Mesendoderm (in vitro differentiated cells): ENCODE measurements at regions not wholly inside any gene's neighbourhood (a gene's known extent, or its start where the extent isn't known, plus 50 kb on each side); places are given as distances from the start of the nearest gene placed in this dataset.
A peak's percentile ranks its signal among the peaks of the same experiment; 100 is the strongest.

ENCODE experiments used
- DNase-seq: peaks from one replicate; pipeline ENCODE4 v3.0.0; 2013
- H2AK5ac ChIP-seq: 2 replicates; pipeline ENCODE4 v1.6.1; 2013; ENCODE audit warnings: low read length, inconsistent platforms
- H2BK120ac ChIP-seq: 2 replicates; pipeline ENCODE4 v1.6.1; 2013; ENCODE audit warnings: low read depth, mild to moderate bottlenecking, low read length, moderate library complexity, mixed read lengths
- H2BK15ac ChIP-seq: replicated peaks from 2 replicates; pipeline ENCODE4 v1.6.1; 2013; ENCODE audit warnings: low read depth, mild to moderate bottlenecking, moderate library complexity
- H2BK5ac ChIP-seq: 2 replicates; pipeline ENCODE4 v1.6.1; 2013; ENCODE audit warnings: low read length, inconsistent platforms
- H3K18ac ChIP-seq: 2 replicates; pipeline ENCODE4 v1.6.1; 2013; ENCODE audit warnings: mild to moderate bottlenecking, low read length, mixed read lengths
- H3K23ac ChIP-seq: one replicate; pipeline ENCODE4 v1.6.1; 2013; ENCODE audit warnings: low read length
- H3K27ac ChIP-seq: 2 replicates; pipeline ENCODE4 v1.5.1; 2013; ENCODE audit warnings: low read depth, mild to moderate bottlenecking, inconsistent platforms, low read length, moderate library complexity
- H3K27me3 ChIP-seq: 2 replicates; pipeline ENCODE4 v1.6.1; 2013; ENCODE audit warnings: low read length, control low read depth, mild to moderate bottlenecking, inconsistent platforms; ENCODE audit not compliant: insufficient read depth, poor library complexity
- H3K36me3 ChIP-seq: 2 replicates; pipeline ENCODE4 v1.6.1; 2013; ENCODE audit warnings: low read length, inconsistent platforms; ENCODE audit not compliant: control insufficient read depth, insufficient read depth
- H3K4ac ChIP-seq: one replicate; pipeline ENCODE4 v1.6.1; 2013; ENCODE audit warnings: low read depth, mild to moderate bottlenecking, low read length, moderate library complexity
- H3K4me1 ChIP-seq: 2 replicates; pipeline ENCODE4 v1.6.1; 2013; ENCODE audit warnings: low read depth, low read length, inconsistent platforms; ENCODE audit not compliant: control insufficient read depth
- H3K4me2 ChIP-seq: 2 replicates; pipeline ENCODE4 v1.6.1; 2013; ENCODE audit warnings: low read length
- H3K4me3 ChIP-seq: 2 replicates; pipeline ENCODE4 v1.5.1; 2013; ENCODE audit warnings: mild to moderate bottlenecking, low read length
- H3K56ac ChIP-seq: one replicate; pipeline ENCODE4 v1.6.1; 2013; ENCODE audit warnings: low read length
- H3K79me1 ChIP-seq: 2 replicates; pipeline ENCODE4 v1.6.1; 2013; ENCODE audit warnings: low read length, inconsistent platforms
- H3K79me2 ChIP-seq: 2 replicates; pipeline ENCODE4 v1.6.1; 2013; ENCODE audit warnings: mild to moderate bottlenecking, low read length; ENCODE audit not compliant: control insufficient read depth, insufficient read depth
- H3K9ac ChIP-seq: 2 replicates; pipeline ENCODE4 v1.6.1; 2013; ENCODE audit warnings: low read length, inconsistent platforms
- H4K5ac ChIP-seq: one replicate; pipeline ENCODE4 v1.6.1; 2013; ENCODE audit warnings: low read length
- H4K8ac ChIP-seq: one replicate; pipeline ENCODE4 v1.6.1; 2013; ENCODE audit warnings: low read depth, mild to moderate bottlenecking, control low read depth, low read length, moderate library complexity
- WGBS: extraction: QIAGEN DNeasy Blood & Tissue Kit; methylation state at CpG from one replicate; pipeline ENCODE4 v1.1.7; 2013; ENCODE audit warnings: low lambda C conversion rate, missing lambda C conversion rate; ENCODE audit not compliant: insufficient coverage; ENCODE audit errors: extremely low coverage; 5-methylcytosine and 5-hydroxymethylcytosine counted together

GRCh38 chr12:78340406-78340805 lies 509.7 kb downstream of the NAV3 start:
- Histone ChIP-seq H3K79me2 (no peaks in the 10 kb centered on the region), H3K23ac (no peak overlapping the region), H3K36me3 (no peaks in the 10 kb centered on the region), H2BK5ac (no peak overlapping the region), H3K79me1 (no peaks in the 10 kb centered on the region), H4K5ac (no peak overlapping the region), H3K56ac (no peak overlapping the region), H2AK5ac (no peak overlapping the region), H3K27ac (no peak overlapping the region), H3K4me1 (no peaks in the 10 kb centered on the region), H3K4me2 (no peak overlapping the region), H3K4me3 (no peak overlapping the region), H3K9ac (no peak overlapping the region), H3K27me3 (no peaks in the 10 kb centered on the region), H4K8ac (no peak overlapping the region), H2BK15ac (no peak overlapping the region), H2BK120ac (no peak overlapping the region), H3K4ac (no peak overlapping the region), H3K18ac (no peak overlapping the region)
- no peak for DNase-seq
- WGBS, result no CpG with 5 or more reads among the region's 4 CpGs

DNA sequence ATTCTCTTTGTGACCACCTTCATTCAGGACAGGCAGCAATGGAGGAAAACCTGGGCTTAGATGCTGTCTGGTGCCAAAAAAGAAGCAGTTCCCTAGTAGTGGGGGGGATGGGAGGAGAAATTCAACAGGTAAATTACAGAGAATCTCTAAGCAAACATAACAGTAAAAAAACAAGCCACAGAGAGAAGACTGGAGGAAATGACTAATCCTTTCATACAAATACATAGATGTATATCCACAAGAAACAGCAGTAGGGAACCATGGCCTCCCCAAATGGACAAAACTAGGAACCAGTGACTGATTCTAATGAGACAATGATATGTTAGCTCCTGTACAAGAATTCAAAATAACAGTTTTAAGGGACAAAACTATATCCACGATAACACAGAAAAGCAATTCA lies 513.0 kb downstream of the NAV3 start:
- H2BK5ac ChIP-seq, result no peak overlapping the region
- WGBS, result no CpG with 5 or more reads among the region's 1 CpG

GRCh38 chr12:78359520-78359919 lies 505.1 kb upstream of the SYT1 start:
- no peak overlapping the region for H3K4me3 ChIP-seq
- DNase-seq, result peak; percentile 3
- H3K27me3 ChIP-seq, result no peaks in the 10 kb centered on the region
- H2BK5ac ChIP-seq, result no peak overlapping the region
- H4K8ac ChIP-seq, result no peak overlapping the region
- H3K56ac ChIP-seq, result no peak overlapping the region
- H3K27ac ChIP-seq, result no peak overlapping the region
- H3K4me1 ChIP-seq, result no peaks in the 10 kb centered on the region
- H2BK120ac ChIP-seq, result no peak overlapping the region
- H3K79me1 ChIP-seq, result no peaks in the 10 kb centered on the region
- H3K4me2 ChIP-seq, result no peak overlapping the region
- WGBS, result no CpG with 5 or more reads among the region's 1 CpG
- no peak overlapping the region for H3K18ac ChIP-seq
- H3K36me3 ChIP-seq, result no peaks in the 10 kb centered on the region
- no peaks in the 10 kb centered on the region for H3K79me2 ChIP-seq
- no peak overlapping the region for H3K23ac ChIP-seq
- H3K9ac ChIP-seq, result no peak overlapping the region
- H2AK5ac ChIP-seq, result no peak overlapping the region
- no peak overlapping the region for H4K5ac ChIP-seq
- no peak overlapping the region for H2BK15ac ChIP-seq
- H3K4ac ChIP-seq, result no peak overlapping the region

More for the DNA sequence above, 513.0 kb downstream of the NAV3 start:
- Histone ChIP-seq H3K4me3 (no peak overlapping the region), H2AK5ac (no peak overlapping the region), H2BK120ac (no peak overlapping the region), H3K23ac (no peak overlapping the region), H3K56ac (no peak overlapping the region), H3K4me2 (no peak overlapping the region), H3K27ac (no peak overlapping the region), H3K79me1 (no peaks in the 10 kb centered on the region), H3K36me3 (no peaks in the 10 kb centered on the region), H3K18ac (no peak overlapping the region), H3K4me1 (no peaks in the 10 kb centered on the region), H4K8ac (no peak overlapping the region), H3K27me3 (no peaks in the 10 kb centered on the region), H3K79me2 (no peaks in the 10 kb centered on the region), H2BK15ac (no peak overlapping the region), H4K5ac (no peak overlapping the region), H3K9ac (no peak overlapping the region), H3K4ac (no peak overlapping the region)
- DNase-seq, result no peak

DNA sequence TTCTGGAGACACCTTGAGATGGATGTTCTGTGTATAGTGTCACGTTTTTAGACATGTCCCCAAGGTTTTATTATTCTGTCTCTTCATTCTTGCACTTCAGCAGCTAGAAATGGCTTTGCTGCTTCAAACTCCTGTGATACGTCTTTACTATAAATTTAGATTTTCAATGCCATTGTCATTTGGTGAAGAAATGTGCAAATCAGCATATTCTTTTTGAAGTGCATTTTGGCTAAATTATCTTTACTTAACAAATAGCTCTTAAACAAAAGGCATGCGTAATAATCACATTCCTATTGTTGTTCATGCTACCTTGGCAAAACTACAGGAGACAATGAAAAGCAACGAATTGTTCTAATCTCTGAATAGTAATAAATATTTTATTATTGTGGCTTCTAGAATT lies 502.9 kb upstream of the SYT1 start:
- H3K79me2 ChIP-seq, result no peaks in the 10 kb centered on the region
- no peak for DNase-seq
- WGBS, result no CpG with 5 or more reads among the region's 4 CpGs
- no peak overlapping the region for H4K5ac ChIP-seq
- no peak overlapping the region for H3K4me3 ChIP-seq
- H3K56ac ChIP-seq, result no peak overlapping the region
- no peak overlapping the region for H4K8ac ChIP-seq
- no peaks in the 10 kb centered on the region for H3K36me3 ChIP-seq
- H3K4me2 ChIP-seq, result no peak overlapping the region
- no peak overlapping the region for H2BK5ac ChIP-seq
- H2BK120ac ChIP-seq, result no peak overlapping the region
- no peak overlapping the region for H3K27ac ChIP-seq
- no peak overlapping the region for H3K18ac ChIP-seq
- no peak overlapping the region for H2BK15ac ChIP-seq
- no peaks in the 10 kb centered on the region for H3K4me1 ChIP-seq
- no peaks in the 10 kb centered on the region for H3K79me1 ChIP-seq
- no peak overlapping the region for H2AK5ac ChIP-seq
- no peak overlapping the region for H3K23ac ChIP-seq
- no peak overlapping the region for H3K9ac ChIP-seq
- no peak overlapping the region for H3K4ac ChIP-seq
- H3K27me3 ChIP-seq, result no peaks in the 10 kb centered on the region

DNA sequence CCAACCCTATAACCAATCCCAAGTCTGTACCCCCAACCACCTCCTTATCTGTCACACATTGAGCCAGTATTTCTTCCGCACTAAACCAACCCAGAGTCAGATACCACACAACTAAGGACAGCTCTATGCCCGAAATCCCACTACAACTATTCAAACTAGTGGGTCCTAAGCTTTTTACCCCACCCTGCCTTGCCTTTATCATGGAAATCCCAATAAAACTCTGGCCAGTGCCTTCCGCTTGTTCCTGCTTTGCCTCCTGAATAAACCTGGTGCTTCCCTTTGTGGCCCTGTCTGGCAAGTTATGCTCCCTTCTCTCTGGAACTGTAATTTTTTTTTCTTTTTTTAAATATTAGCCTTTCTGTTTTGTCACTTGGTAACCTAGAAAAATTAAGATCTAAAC lies 493.3 kb upstream of the SYT1 start:
- H3K27ac ChIP-seq, result no peak overlapping the region
- H2BK5ac ChIP-seq, result no peak overlapping the region
- H3K23ac ChIP-seq, result no peak overlapping the region
- H2BK15ac ChIP-seq, result no peak overlapping the region
- H3K4me2 ChIP-seq, result no peak overlapping the region
- no peaks in the 10 kb centered on the region for H3K79me1 ChIP-seq
- no peak overlapping the region for H3K9ac ChIP-seq
- no peaks in the 10 kb centered on the region for H3K79me2 ChIP-seq
- H3K36me3 ChIP-seq, result no peaks in the 10 kb centered on the region
- H3K27me3 ChIP-seq, result no peaks in the 10 kb centered on the region
- H2AK5ac ChIP-seq, result no peak overlapping the region
- no peak overlapping the region for H3K18ac ChIP-seq
- H3K4ac ChIP-seq, result no peak overlapping the region
- no peak overlapping the region for H3K56ac ChIP-seq
- no peak overlapping the region for H3K4me3 ChIP-seq
- DNase-seq, result no peak
- H4K8ac ChIP-seq, result no peak overlapping the region
- WGBS, result no CpG with 5 or more reads among the region's 3 CpGs
- no peak overlapping the region for H2BK120ac ChIP-seq
- H4K5ac ChIP-seq, result no peak overlapping the region
- H3K4me1 ChIP-seq, result no peaks in the 10 kb centered on the region

GRCh38 chr12:78375461-78375860 lies 489.1 kb upstream of the SYT1 start:
- H3K56ac ChIP-seq, result no peak overlapping the region
- no peak overlapping the region for H4K5ac ChIP-seq
- no peak overlapping the region for H3K4ac ChIP-seq
- no peaks in the 10 kb centered on the region for H3K79me1 ChIP-seq
- H2AK5ac ChIP-seq, result no peak overlapping the region
- no peak overlapping the region for H3K27ac ChIP-seq
- no peak overlapping the region for H3K9ac ChIP-seq
- H4K8ac ChIP-seq, result no peak overlapping the region
- H2BK15ac ChIP-seq, result no peak overlapping the region
- no peak overlapping the region for H3K18ac ChIP-seq
- no peak overlapping the region for H2BK120ac ChIP-seq
- H3K4me1 ChIP-seq, result no peaks in the 10 kb centered on the region
- H3K4me3 ChIP-seq, result no peak overlapping the region
- no peak overlapping the region for H2BK5ac ChIP-seq
- H3K79me2 ChIP-seq, result no peaks in the 10 kb centered on the region
- no CpG with 5 or more reads among the region's 1 CpG for WGBS
- no peak for DNase-seq
- H3K36me3 ChIP-seq, result no peaks in the 10 kb centered on the region
- no peak overlapping the region for H3K23ac ChIP-seq
- no peak overlapping the region for H3K4me2 ChIP-seq
- no peaks in the 10 kb centered on the region for H3K27me3 ChIP-seq
